D341Med (cell line): ENCODE measurements at regions not wholly inside any gene's neighbourhood (a gene's known extent, or its start where the extent isn't known, plus 50 kb on each side); places are given as distances from the start of the nearest gene placed in this dataset.
"Not testable (repeated sequence)": the region's sequence is repeated elsewhere in the genome, so short reads cannot be mapped to it uniquely, and the experiment has no call there.

Experiments used
- DNase-seq: peaks from one replicate; pipeline ENCODE4 v3.0.0; 2012; ENCODE audit warnings: low spot score

DNA sequence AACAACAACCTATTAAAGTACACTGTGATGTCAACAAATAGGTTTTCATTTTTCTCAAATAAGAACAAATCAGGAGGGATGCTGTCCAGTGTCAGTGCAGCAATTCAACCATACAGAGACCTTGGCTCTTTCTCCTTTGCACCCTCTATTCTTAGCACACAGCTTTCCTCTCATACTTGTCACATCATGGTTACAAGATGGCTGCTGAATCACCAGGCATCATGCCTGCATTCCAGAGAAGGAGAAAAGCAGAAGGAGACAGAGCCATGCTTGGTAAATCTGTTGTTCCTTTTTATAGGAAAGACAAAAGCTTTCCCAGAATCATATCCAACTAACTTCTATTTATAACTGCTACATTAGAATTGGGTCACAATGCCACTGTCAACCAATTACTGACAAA lies 124.7 kb upstream of the VLDLR start:
- DNase-seq, result no peak

DNA sequence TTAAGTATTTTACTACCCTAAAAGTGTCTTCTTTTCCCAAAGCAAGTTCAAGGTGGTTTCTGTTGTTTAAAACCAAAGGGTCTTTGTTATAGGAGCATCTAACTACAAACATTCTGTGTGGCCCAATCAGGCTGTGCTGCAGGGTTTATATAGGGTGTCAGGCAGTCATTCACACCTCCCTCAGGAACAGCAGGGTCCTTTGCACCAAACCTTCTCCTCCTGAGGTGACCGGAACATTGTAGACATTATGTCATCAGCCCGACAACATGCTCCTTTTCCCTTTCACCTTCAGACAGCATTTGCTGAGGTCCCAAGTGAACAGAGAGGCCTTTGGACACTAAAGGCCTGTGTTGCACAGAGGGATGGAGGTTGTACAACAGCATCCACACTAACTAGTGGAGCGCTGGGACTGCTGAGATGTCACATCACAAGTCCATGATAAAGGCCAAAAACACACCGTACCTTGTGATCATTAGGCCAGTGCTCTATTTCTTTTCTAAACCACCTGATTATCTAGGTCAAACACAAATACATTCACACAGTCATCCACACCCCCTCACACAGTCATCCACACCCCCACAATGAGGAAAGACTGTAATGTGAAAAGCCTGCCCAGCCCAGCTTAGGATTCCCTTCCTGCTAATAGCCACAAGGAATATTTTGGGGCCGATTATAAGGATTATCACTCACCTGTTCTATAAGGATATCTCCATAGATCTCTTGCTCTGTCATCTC lies 123.8 kb upstream of the VLDLR start:
- DNase-seq, result no peak

DNA sequence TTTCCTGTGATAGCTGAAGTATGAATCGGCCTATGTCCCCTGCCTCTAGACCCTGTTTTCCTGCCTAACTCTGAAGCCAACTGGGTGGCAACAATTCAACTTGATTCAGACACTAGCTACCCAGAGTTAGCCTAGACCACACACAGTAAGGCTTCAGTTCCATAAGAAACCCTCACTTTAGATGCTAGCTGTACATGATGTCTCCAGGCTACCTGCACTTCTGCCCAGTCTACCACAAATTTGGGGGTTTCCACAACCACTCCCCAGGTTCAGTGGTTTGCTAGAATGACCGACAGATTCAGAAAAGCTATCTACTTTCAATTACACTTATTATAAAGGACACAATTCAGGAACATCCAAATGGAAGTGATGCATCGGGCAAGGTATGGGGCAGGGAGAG lies 119.4 kb upstream of the VLDLR start:
- no peak for DNase-seq

GRCh38 chr9:2502760-2503159 lies 118.8 kb upstream of the VLDLR start:
- no peak for DNase-seq

- no peak for DNase-seq
These were observed 115.3 kb upstream of the VLDLR start for GRCh38 chr9:2506321-2506720.

DNA sequence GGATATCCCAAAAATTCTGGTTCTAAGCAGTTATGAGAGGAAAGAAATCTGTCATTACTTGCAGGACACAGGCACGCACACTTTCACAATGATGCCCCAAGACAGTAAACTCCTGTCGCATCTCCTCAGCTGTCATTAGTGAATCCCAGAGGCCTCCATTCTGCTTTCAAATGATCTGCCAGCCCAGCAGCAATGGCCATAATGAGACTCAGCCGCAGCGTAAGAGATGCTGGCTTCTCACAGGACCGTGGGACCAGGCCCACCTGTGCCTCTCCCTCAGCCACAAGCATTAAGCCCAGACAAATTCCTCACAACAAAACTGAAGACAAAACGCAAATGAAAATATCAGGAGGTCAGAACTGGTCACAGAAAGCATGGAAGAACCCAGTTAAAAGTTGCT lies 98.0 kb upstream of the VLDLR start:
- no peak for DNase-seq

DNA sequence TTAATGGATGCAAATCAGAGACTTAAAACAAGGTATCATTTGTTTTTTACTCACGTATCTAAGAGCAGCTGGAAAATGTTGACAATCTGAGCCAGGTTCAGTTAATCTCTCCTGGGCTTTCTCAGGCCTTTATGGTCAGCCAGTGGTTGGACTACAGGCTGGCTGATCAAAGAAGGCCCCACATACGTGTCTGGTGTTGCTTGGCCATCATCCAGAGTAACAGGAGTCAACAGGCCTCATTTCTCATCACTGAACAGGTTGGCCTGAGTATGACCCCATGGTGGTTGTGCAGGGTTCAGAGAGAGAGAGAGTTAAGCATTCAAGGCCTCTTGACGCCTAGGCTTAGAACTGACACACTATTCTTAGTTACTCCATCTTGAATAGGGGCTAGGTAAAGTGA lies 97.0 kb upstream of the VLDLR start:
- no peak for DNase-seq

GRCh38 chr9:2525147-2525546 lies 96.4 kb upstream of the VLDLR start:
- DNase-seq, result no peak

DNA sequence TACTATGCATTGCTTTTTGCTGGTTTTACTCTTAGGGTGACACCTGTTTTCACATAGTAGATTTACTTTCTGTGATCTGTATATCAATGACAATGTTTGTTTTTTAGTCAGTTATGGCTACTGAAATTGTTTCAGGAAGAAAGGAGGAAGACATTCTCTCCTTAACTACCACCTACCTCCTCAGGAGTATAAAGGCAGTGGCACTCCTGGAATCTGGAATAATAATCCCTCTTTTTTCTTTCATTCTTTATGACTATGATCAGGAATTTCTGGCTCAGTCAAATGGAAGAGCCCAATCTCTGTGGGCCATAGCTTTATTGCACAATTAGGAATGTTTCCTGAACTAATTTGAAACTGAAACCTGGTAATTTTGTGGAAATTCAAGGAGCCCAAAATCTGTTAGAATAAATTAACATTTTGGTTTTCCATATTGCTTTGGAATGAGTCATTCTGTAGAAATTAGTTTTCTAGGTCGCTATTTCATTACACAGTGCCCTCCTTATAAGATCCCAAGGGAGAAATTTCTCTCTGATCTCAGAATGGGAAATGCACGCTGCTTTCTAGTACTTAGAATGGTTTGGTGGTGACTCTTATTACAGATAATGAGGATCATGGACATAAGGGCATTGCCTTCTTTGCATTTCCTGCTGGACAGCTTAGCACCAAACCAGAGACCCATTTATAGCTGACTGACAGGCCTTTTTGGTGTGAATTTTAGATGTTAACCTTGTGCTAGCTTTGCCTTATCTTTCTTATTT lies 95.3 kb upstream of the VLDLR start:
- no peak for DNase-seq

DNA sequence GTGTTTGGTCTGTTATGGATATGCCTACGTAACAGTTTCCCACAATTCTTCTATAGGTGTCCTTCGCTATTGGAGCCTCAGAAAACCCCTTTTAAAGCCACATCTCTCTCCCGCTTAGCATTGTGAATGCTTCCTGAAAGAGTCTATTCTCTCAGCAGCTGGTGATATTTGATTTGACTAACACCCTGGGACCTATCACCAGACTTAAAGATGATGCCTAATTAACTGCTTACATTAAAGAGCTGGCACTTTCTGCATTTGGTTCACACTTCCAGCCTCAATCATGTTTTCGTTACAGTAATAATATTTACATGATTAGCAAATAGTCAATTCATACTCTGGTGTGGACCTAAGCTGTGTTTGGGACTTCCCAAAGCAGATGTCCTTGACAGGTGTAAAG lies 90.1 kb upstream of the VLDLR start:
- DNase-seq, result no peak

DNA sequence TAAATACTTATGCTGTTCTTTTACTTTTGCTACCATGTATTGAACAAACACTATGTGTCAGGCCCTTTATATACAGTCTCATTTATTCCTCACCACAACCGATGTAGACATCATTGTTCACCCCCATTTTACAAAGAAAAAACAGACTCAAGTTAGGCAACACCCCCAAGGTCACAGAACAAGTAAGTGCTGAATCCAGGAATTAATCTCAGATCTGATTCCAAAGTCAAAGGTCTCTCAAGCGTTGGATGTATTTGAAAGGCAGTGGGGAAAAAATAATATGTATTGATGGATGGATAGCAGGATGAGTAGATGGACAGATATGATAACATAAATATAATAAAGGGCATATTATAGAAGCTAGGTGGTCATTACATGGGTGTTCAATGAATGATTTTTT lies 85.1 kb upstream of the VLDLR start:
- DNase-seq, result no peak

- no peak for DNase-seq
These were observed 75.6 kb upstream of the VLDLR start for GRCh38 chr9:2545881-2546490.

- not testable (repeated sequence) for DNase-seq
These were observed 65.5 kb upstream of the VLDLR start for GRCh38 chr9:2555899-2556600.

DNA sequence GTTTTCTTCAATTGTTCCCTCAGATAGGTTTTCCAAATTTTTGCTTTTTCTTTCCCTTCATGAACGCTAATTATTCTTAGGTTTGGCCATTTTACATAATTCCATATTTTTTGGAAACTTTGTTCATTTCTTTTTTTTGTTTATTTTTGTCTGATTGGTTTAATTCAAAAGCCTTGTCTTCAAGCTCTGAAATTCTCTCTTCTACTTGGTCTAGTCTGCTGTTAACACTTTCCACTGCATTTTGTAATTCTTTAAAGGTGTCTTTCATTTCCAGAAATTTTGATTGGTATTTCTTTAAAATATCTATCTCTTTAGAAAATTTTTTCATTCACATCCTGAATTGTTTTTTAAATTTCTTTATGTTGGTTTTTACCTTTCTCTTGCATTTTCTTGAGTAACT lies 63.9 kb upstream of the VLDLR start:
- no peak for DNase-seq

GRCh38 chr9:2559192-2560152 lies 62.1 kb upstream of the VLDLR start:
- peak; percentile 73 for DNase-seq

GRCh38 chr9:2560180-2560579 lies 61.4 kb upstream of the VLDLR start:
- DNase-seq, result no peak

- no peak for DNase-seq
These were observed 55.8 kb upstream of the VLDLR start for GRCh38 chr9:2565676-2566340.

DNA sequence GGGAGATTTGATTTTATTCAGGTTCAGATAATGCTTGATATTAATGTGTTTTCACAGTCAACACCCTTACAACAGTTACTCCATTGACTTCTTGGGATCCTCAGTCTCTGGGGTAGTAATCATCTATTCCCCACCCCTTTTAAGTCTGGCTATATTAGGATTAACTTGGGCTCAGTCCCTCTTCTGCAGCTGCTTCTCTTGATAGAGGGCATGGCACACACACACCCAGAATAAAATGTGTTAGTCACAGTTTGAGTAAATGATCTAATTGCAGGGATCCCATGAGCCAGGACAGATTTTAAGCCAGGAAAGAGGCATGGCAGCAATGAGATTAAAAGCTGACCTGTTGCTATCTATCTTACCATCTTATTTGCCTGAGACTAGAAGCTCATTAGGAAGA lies 53.7 kb upstream of the VLDLR start:
- DNase-seq, result no peak

DNA sequence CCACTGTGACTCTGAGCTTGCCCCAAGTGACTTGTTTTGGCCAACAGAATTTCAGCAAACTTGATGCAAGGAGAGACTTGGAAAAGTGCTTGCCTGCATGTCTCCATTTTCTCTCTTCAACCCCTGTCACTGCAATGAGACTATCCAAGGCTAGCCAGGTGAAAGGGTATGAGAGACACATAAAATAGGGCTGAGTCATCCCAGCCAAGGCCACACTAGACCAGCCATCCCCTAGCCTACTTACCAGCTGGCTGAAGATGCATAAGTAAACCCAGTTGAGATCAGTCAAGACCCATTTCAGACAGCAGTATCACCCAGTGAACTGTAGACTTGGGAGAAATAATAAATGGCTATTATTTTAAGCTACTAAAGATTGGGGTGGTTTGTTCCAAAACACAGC lies 52.9 kb upstream of the VLDLR start:
- no peak for DNase-seq

- DNase-seq, result no peak
These were observed 50.7 kb upstream of the VLDLR start for GRCh38 chr9:2570615-2571479.
